H1 (cell line): ENCODE measurements at regions not wholly inside any gene's neighbourhood (a gene's known extent, or its start where the extent isn't known, plus 50 kb on each side); places are given as distances from the start of the nearest gene placed in this dataset.

Experiments used
- BRCA1 ChIP-seq: IDR thresholded peaks from 2 replicates; pipeline ENCODE4 v1.6.1; 2012; ENCODE audit warnings: low read depth, low read length, improper control_type of control experiment
- CBX5 ChIP-seq: fragments of 300-800, 300-1000 bp; sonication (generic); IDR thresholded peaks from 2 replicates; pipeline ENCODE4 v1.7.1; 2016; ENCODE audit warnings: antibody characterized with exemption, low read length, low read depth
- CHD1 ChIP-seq: IDR thresholded peaks from 2 replicates; pipeline ENCODE4 v1.6.1; 2012; ENCODE audit warnings: low read depth, low read length, improper control_type of control experiment
- CTCF ChIP-seq, 3 experiments: IDR thresholded peaks; 1 replicate in 2 of 3; 2 replicates in 1 of 3; pipeline versions ENCODE4 v1.5.1 to v1.6.1; 2011; ENCODE audit warnings: low read length in 3 of 3, mild to moderate bottlenecking in 3 of 3, inconsistent platforms in 2 of 3, low read depth in 1 of 3, moderate library complexity in 1 of 3; ENCODE audit not compliant: insufficient read depth in 1 of 3; ENCODE audit errors: control extremely low read depth in 1 of 3
- E2F6 ChIP-seq: IDR thresholded peaks from 2 replicates; pipeline ENCODE4 v1.6.1; 2012; ENCODE audit warnings: inconsistent platforms
- FOSL1 ChIP-seq: IDR thresholded peaks from 2 replicates; pipeline ENCODE4 v1.6.1; 2011; ENCODE audit warnings: mild to moderate bottlenecking, low read depth, low read length, moderate library complexity; ENCODE audit not compliant: insufficient read depth
- GABPA ChIP-seq: IDR thresholded peaks from 2 replicates; pipeline ENCODE4 v1.6.1; 2011; ENCODE audit warnings: mild to moderate bottlenecking, low read length, moderate library complexity, borderline replicate concordance; ENCODE audit not compliant: insufficient read depth
- HDAC6 ChIP-seq: IDR thresholded peaks from one replicate; pipeline ENCODE4 v1.7.1; 2012; ENCODE audit warnings: low read depth, mild to moderate bottlenecking, inconsistent platforms, low read length, moderate library complexity
- POLR2A ChIP-seq, 2 experiments: IDR thresholded peaks; 1 replicate in 1 of 2; 2 replicates in 1 of 2; pipeline ENCODE4 v1.6.1; 2011; ENCODE audit warnings: low read depth in 2 of 2, low read length in 2 of 2, mild to moderate bottlenecking in 2 of 2; ENCODE audit errors: control extremely low read depth in 1 of 2
- POLR2AphosphoS5 ChIP-seq: IDR thresholded peaks from 2 replicates; pipeline ENCODE4 v1.6.1; 2011; ENCODE audit warnings: low read depth, low read length
- RAD21 ChIP-seq, 2 experiments: IDR thresholded peaks in 1 of 2; conservative IDR thresholded peaks in 1 of 2; 2 replicates each; pipeline ENCODE4 v1.6.1; 2011; ENCODE audit warnings: low read depth in 2 of 2, low read length in 2 of 2, improper control_type of control experiment in 1 of 2, inconsistent platforms in 1 of 2, mild to moderate bottlenecking in 1 of 2, moderate library complexity in 1 of 2
- SP2 ChIP-seq: IDR thresholded peaks from 2 replicates; pipeline ENCODE4 v1.6.1; 2012; ENCODE audit warnings: mild to moderate bottlenecking, low read length, inconsistent platforms
- TAF1 ChIP-seq: IDR thresholded peaks from 2 replicates; pipeline ENCODE4 v1.6.1; 2011; ENCODE audit warnings: mild to moderate bottlenecking, low read depth, low read length
- YY1 ChIP-seq: IDR thresholded peaks from 2 replicates; pipeline ENCODE4 v1.6.1; 2011; ENCODE audit warnings: low read depth, mild to moderate bottlenecking, low read length

- TF ChIP-seq HDAC6 (no peak), CTCF (IDR thresholded peaks at IDR 0.05; ENCODE audit: control extremely low read depth in 1 of 3, insufficient read depth in 1 of 3, low read depth in 1 of 3, low read length in 3 of 3) (no peak), TAF1 (no peak), BRCA1 (no peak), RAD21 (IDR thresholded peaks at IDR 0.05 in 1 of 2, conservative IDR thresholded peaks at IDR 0.05 in 1 of 2; ENCODE audit: low read depth in 2 of 2, low read length in 2 of 2) (no peak), E2F6 (no peak), CBX5 (no peak), FOSL1 (no peak), POLR2A (IDR thresholded peaks at IDR 0.05; ENCODE audit: control extremely low read depth in 1 of 2, low read depth in 2 of 2, low read length in 2 of 2) (no peak), GABPA (no peak), SP2 (no peak), YY1 (no peak), CHD1 (no peak), POLR2AphosphoS5 (no peak)
Measured at GRCh38 chr14:85881935-85882334, 352.0 kb downstream of the FLRT2 start.
